GM23338 (cell line): ENCODE measurements at regions not wholly inside any gene's neighbourhood (a gene's known extent, or its start where the extent isn't known, plus 50 kb on each side); places are given as distances from the start of the nearest gene placed in this dataset.

Source experiments
- ATAC-seq: fragments of 200-7000 bp; cut with Tn5 transposase; 3 replicates; pipeline ENCODE4 v1.9.1; 2020
- DNase-seq: peaks from one replicate; pipeline ENCODE4 v3.0.0-alpha.2; 2015; ENCODE audit warnings: low spot score
- H2AFZ ChIP-seq: fragments of 200-600 bp; sonication (generic); 2 replicates; pipeline ENCODE4 v1.8.0; 2016; ENCODE audit warnings: antibody characterized with exemption, mild to moderate bottlenecking, moderate library complexity
- H3F3A ChIP-seq: fragments of 200-600 bp; sonication (generic); replicated peaks from 2 replicates; pipeline ENCODE4 v1.8.0; 2017; ENCODE audit warnings: antibody characterized with exemption, mixed run types, low read depth
- H3K27ac ChIP-seq: fragments of 200-600 bp; sonication (generic); 2 replicates; pipeline ENCODE4 v1.6.1; 2016; ENCODE audit warnings: low read depth
- H3K27me3 ChIP-seq: fragments of 200-600 bp; sonication (generic); 2 replicates; pipeline ENCODE4 v1.8.0; 2016; ENCODE audit warnings: mild to moderate bottlenecking, mixed run types, moderate library complexity; ENCODE audit not compliant: insufficient read depth
- H3K36me3 ChIP-seq: fragments of 200-600 bp; sonication (generic); 2 replicates; pipeline ENCODE4 v1.8.0; 2016; ENCODE audit warnings: mild to moderate bottlenecking; ENCODE audit not compliant: insufficient read depth
- H3K4me1 ChIP-seq: fragments of 200-600 bp; sonication (generic); 2 replicates; pipeline ENCODE4 v1.8.0; 2016; ENCODE audit warnings: mild to moderate bottlenecking, moderate library complexity; ENCODE audit not compliant: insufficient read depth
- H3K4me2 ChIP-seq: fragments of 200-600 bp; sonication (generic); 2 replicates; pipeline ENCODE4 v1.7.1; 2017; ENCODE audit warnings: mixed run types
- H3K4me3 ChIP-seq: fragments of 200-600 bp; sonication (generic); 2 replicates; pipeline ENCODE4 v1.6.1; 2016; ENCODE audit warnings: mixed run types
- H3K79me2 ChIP-seq: fragments of 200-600 bp; sonication (generic); replicated peaks from 2 replicates; pipeline ENCODE4 v1.8.0; 2017; ENCODE audit warnings: mild to moderate bottlenecking; ENCODE audit not compliant: insufficient read depth
- H3K9me2 ChIP-seq: fragments of 200-600 bp; sonication (generic); 2 replicates; pipeline ENCODE4 v1.8.0; 2017; ENCODE audit not compliant: insufficient read depth
- H4K20me1 ChIP-seq: fragments of 200-600 bp; sonication (generic); replicated peaks from 2 replicates; pipeline ENCODE4 v1.8.0; 2017; ENCODE audit warnings: mild to moderate bottlenecking; ENCODE audit not compliant: insufficient read depth
- H3K27ac Mint-ChIP-seq: 2 replicates; pipeline ENCODE4 v1.8.0; 2020; ENCODE audit warnings: inconsistent platforms, mild to moderate bottlenecking, moderate library complexity, mixed read lengths
- H3K27me3 Mint-ChIP-seq: 3 replicates; pipeline ENCODE4 v1.8.0; 2022; ENCODE audit warnings: low read depth, mild to moderate bottlenecking, moderate library complexity, mixed read lengths, inconsistent platforms; ENCODE audit not compliant: insufficient read depth, poor library complexity
- H3K36me3 Mint-ChIP-seq: 3 replicates; pipeline ENCODE4 v1.8.0; 2021; ENCODE audit warnings: low read depth, mild to moderate bottlenecking, inconsistent platforms, moderate library complexity, mixed read lengths
- H3K4me1 Mint-ChIP-seq: 3 replicates; pipeline ENCODE4 v1.8.0; 2020; ENCODE audit warnings: mild to moderate bottlenecking, inconsistent platforms, mixed read lengths
- H3K4me3 Mint-ChIP-seq: 3 replicates; pipeline ENCODE4 v1.8.0; 2021; ENCODE audit warnings: moderate library complexity, mild to moderate bottlenecking, inconsistent platforms, mixed read lengths
- H3K9me3 Mint-ChIP-seq: 3 replicates; pipeline ENCODE4 v1.8.0; 2020; ENCODE audit warnings: moderate library complexity, mild to moderate bottlenecking, inconsistent platforms, mixed read lengths
- CTCF ChIP-seq, 2 experiments: fragments of 200-600 bp in 1 of 2; sonication (generic) in 1 of 2; conservative IDR thresholded peaks; 2 replicates each; pipeline versions ENCODE4 v1.5.1 to v1.6.1; 2016 to 2017; ENCODE audit warnings: antibody characterized with exemption in 2 of 2, low read depth in 2 of 2, mild to moderate bottlenecking in 2 of 2, moderate library complexity in 1 of 2
- EZH2 ChIP-seq: fragments of 200-600 bp; sonication (generic); IDR thresholded peaks from one replicate; pipeline ENCODE4 v1.8.0; 2017; ENCODE audit warnings: antibody characterized with exemption, mild to moderate bottlenecking, low read depth; ENCODE audit not compliant: unreplicated experiment
- REST ChIP-seq: IDR thresholded peaks from one replicate; pipeline ENCODE4 v1.6.1; 2018; ENCODE audit warnings: antibody characterized with exemption; ENCODE audit not compliant: unreplicated experiment
- ZNF462 ChIP-seq: fragments of 250-450 bp; sonication (Bioruptor Pico); IDR thresholded peaks from 2 replicates; pipeline ENCODE4 v1.5.0; 2020; ENCODE audit warnings: mild to moderate bottlenecking, moderate library complexity

- Mint-ChIP-seq H3K4me1 (no peaks in the 10 kb centered on the region), H3K27ac (no peak overlapping the region), H3K27me3 (peaks cover 8% of the 10 kb centered on the region), H3K9me3 (no peaks in the 10 kb centered on the region), H3K4me3 (no peak overlapping the region), H3K36me3 (peaks cover 18% of the 10 kb centered on the region; the same call in 2 of the 3 replicates)
- TF ChIP-seq EZH2 (no peak), ZNF462 (CRISPR knock-in tag) (no peak), REST (no peak), CTCF (conservative IDR thresholded peaks at IDR 0.05; ENCODE audit: low read depth in 2 of 2) (no peak)
- no peaks in the 10 kb centered on the region for H3K9me2 ChIP-seq
- H3K27me3 ChIP-seq = no peaks in the 10 kb centered on the region
- H3K4me3 ChIP-seq = no peak overlapping the region
- no peak overlapping the region for H3K4me2 ChIP-seq
- H3K36me3 ChIP-seq = 0 out of 2 replicates have a peak, but pooled peaks cover 3% of the 10 kb centered on the region
- no peak for ATAC-seq
- no peak overlapping the region for H3K27ac ChIP-seq
- DNase-seq = no peak
- peaks cover 37% of the 10 kb centered on the region for H4K20me1 ChIP-seq
- no peak overlapping the region for H2AFZ ChIP-seq
- H3F3A ChIP-seq = 0 out of 2 replicates have a peak, but pooled peaks cover 4% of the 10 kb centered on the region
- peaks cover 16% of the 10 kb centered on the region for H3K79me2 ChIP-seq
- H3K4me1 ChIP-seq = no peaks in the 10 kb centered on the region
Measured at GRCh38 chr2:74072565-74072964, 75.1 kb downstream of the BOLA3 start.
